ENCODE measurements at regions not wholly inside any gene's neighbourhood (a gene's known extent, or its start where the extent isn't known, plus 50 kb on each side); places are given as distances from the start of the nearest gene placed in this dataset.

GRCh38 chr13:22253107-22253506 is 582.2 kb downstream of the FGF9 start:
- no peak overlapping the region for H3K4me2 ChIP-seq (replicated peaks; ENCODE audit: low read depth, low read length, poor library complexity, severe bottlenecking)
- WGBS (ENCODE audit: insufficient coverage) = 93% methylated on average over 3 of the region's 4 CpGs
- intact Hi-C loops (cut with micrococcal nuclease) = no loop called here

GRCh38 chr13:22256111-22256639 is 585.3 kb downstream of the FGF9 start:
- H3K27me3 Mint-ChIP-seq = no peaks in the 10 kb centered on the region
- H3K27ac Mint-ChIP-seq = no peak overlapping the region
- ChIA-PET POLR2A (no interaction called here), CTCF (no interaction called here)
- no peak overlapping the region for H3K9ac ChIP-seq (ENCODE audit: low read length)
- no peaks in the 10 kb centered on the region for H3K27me3 ChIP-seq (replicated peaks in 1 of 4; ENCODE audit: control extremely low read depth in 1 of 4, control insufficient read depth in 3 of 4, insufficient read depth in 4 of 4, low read length in 3 of 4)
- no peak overlapping the region for H3K4me3 Mint-ChIP-seq
- no peaks in the 10 kb centered on the region for H3K4me1 Mint-ChIP-seq
- H3K79me2 ChIP-seq (ENCODE audit: control insufficient read depth, insufficient read depth, low read length) = no peaks in the 10 kb centered on the region
- H2AFZ ChIP-seq (ENCODE audit: insufficient read depth, low read depth, low read length, poor library complexity, severe bottlenecking) = no peak overlapping the region
- ATAC-seq (ENCODE audit: low read depth) = no peak
- H3K4me1 ChIP-seq (ENCODE audit: control insufficient read depth in 2 of 2, insufficient read depth in 2 of 2, low read length in 2 of 2) = no peaks in the 10 kb centered on the region
- no peaks in the 10 kb centered on the region for H3K9me3 Mint-ChIP-seq (ENCODE audit: insufficient read depth)
- H3K36me3 ChIP-seq (replicated peaks in 1 of 2; ENCODE audit: control extremely low read depth in 1 of 2, control insufficient read depth in 1 of 2, extremely low read depth in 1 of 2, insufficient read depth in 2 of 2, low read length in 1 of 2) = no peaks in the 10 kb centered on the region
- no CpG with 5 or more reads among the region's 2 CpGs for WGBS (ENCODE audit: insufficient coverage)
- peaks cover 0 to 4% (median 0%) of the 10 kb centered on the region in 3 donors for H3K9me3 ChIP-seq (ENCODE audit: control extremely low read depth in 1 of 3, control insufficient read depth in 2 of 3, insufficient read depth in 1 of 3, low read length in 2 of 3)
- H3K4me3 ChIP-seq (ENCODE audit: control extremely low read depth in 1 of 5, extremely low read depth in 1 of 5, insufficient read depth in 1 of 5, low read depth in 2 of 5, low read length in 4 of 5) = no peak overlapping the region
- TF ChIP-seq CTCF (IDR thresholded peaks at IDR 0.05) (no peak), EZH2 (IDR thresholded peaks at IDR 0.05; ENCODE audit: borderline replicate concordance, insufficient read depth, low read depth, low read length, poor library complexity, severe bottlenecking) (no peak)
- no peak overlapping the region for H3K27ac ChIP-seq (ENCODE audit: low read length in 2 of 2)
- DNase-seq = no peak
- intact Hi-C loops (cut with micrococcal nuclease) = no loop called here
- H3K4me2 ChIP-seq (replicated peaks; ENCODE audit: low read depth, low read length, poor library complexity, severe bottlenecking) = no peak overlapping the region
- H4K20me1 ChIP-seq (ENCODE audit: control insufficient read depth, insufficient read depth, low read length, poor library complexity, severe bottlenecking) = no peaks in the 10 kb centered on the region

More at GRCh38 chr13:22253107-22253506, 582.2 kb downstream of the FGF9 start:
- TF ChIP-seq CTCF (IDR thresholded peaks at IDR 0.05) (no peak), EZH2 (IDR thresholded peaks at IDR 0.05; ENCODE audit: borderline replicate concordance, insufficient read depth, low read depth, low read length, poor library complexity, severe bottlenecking) (no peak)
- POLR2A ChIA-PET = no interaction called here
- Histone ChIP-seq H3K9me3 (ENCODE audit: control extremely low read depth in 1 of 3, control insufficient read depth in 2 of 3, insufficient read depth in 1 of 3, low read length in 2 of 3) (peaks cover 0 to 8% (median 0%) of the 10 kb centered on the region in 3 donors), H3K4me1 (ENCODE audit: control insufficient read depth in 2 of 2, insufficient read depth in 2 of 2, low read length in 2 of 2) (no peaks in the 10 kb centered on the region), H2AFZ (ENCODE audit: insufficient read depth, low read depth, low read length, poor library complexity, severe bottlenecking) (no peak overlapping the region), H3K79me2 (ENCODE audit: control insufficient read depth, insufficient read depth, low read length) (no peaks in the 10 kb centered on the region), H3K27ac (ENCODE audit: low read length in 2 of 2) (no peak overlapping the region), H3K4me3 (ENCODE audit: control extremely low read depth in 1 of 5, extremely low read depth in 1 of 5, insufficient read depth in 1 of 5, low read depth in 2 of 5, low read length in 4 of 5) (no peak overlapping the region), H3K36me3 (replicated peaks in 1 of 2; ENCODE audit: control extremely low read depth in 1 of 2, control insufficient read depth in 1 of 2, extremely low read depth in 1 of 2, insufficient read depth in 2 of 2, low read length in 1 of 2) (no peaks in the 10 kb centered on the region), H3K9ac (ENCODE audit: low read length) (no peak overlapping the region), H3K27me3 (replicated peaks in 1 of 4; ENCODE audit: control extremely low read depth in 1 of 4, control insufficient read depth in 3 of 4, insufficient read depth in 4 of 4, low read length in 3 of 4) (no peaks in the 10 kb centered on the region), H4K20me1 (ENCODE audit: control insufficient read depth, insufficient read depth, low read length, poor library complexity, severe bottlenecking) (no peaks in the 10 kb centered on the region)
- H3K27ac Mint-ChIP-seq = no peak overlapping the region
- CTCF ChIA-PET = no interaction called here
- H3K9me3 Mint-ChIP-seq (ENCODE audit: insufficient read depth) = no peaks in the 10 kb centered on the region
- no peaks in the 10 kb centered on the region for H3K4me1 Mint-ChIP-seq
- no peak for ATAC-seq (ENCODE audit: low read depth)
- H3K4me3 Mint-ChIP-seq = no peak overlapping the region
- no peaks in the 10 kb centered on the region for H3K27me3 Mint-ChIP-seq
- no peak for DNase-seq

Data from B cell (primary cell).